Smooth muscle cell (in vitro differentiated cells): ENCODE measurements at regions not wholly inside any gene's neighbourhood (a gene's known extent, or its start where the extent isn't known, plus 50 kb on each side); places are given as distances from the start of the nearest gene placed in this dataset.

Experiments
- DNase-seq: peaks from one replicate; lab custom pipeline; 2025; ENCODE audit not compliant: unreplicated experiment; lab: John Stamatoyannopoulos, UW
- H2AFZ ChIP-seq: fragments of 200-600 bp; sonication (generic); 2 replicates; pipeline ENCODE4 v1.6.0; 2016; ENCODE audit warnings: antibody characterized with exemption, low read depth, mild to moderate bottlenecking
- H3F3A ChIP-seq: fragments of 200-600 bp; sonication (generic); 2 replicates; pipeline ENCODE4 v1.6.0; 2017; ENCODE audit warnings: antibody characterized with exemption, low read depth
- H3K27ac ChIP-seq: fragments of 200-600 bp; sonication (generic); 2 replicates; pipeline ENCODE4 v1.5.1; 2016; ENCODE audit warnings: low read depth, mild to moderate bottlenecking
- H3K27me3 ChIP-seq: fragments of 200-600 bp; sonication (generic); 2 replicates; pipeline ENCODE4 v1.6.1; 2016; ENCODE audit warnings: low read depth, mild to moderate bottlenecking
- H3K36me3 ChIP-seq: fragments of 200-600 bp; sonication (generic); 2 replicates; pipeline ENCODE4 v1.5.1; 2016; ENCODE audit warnings: low read depth
- H3K4me1 ChIP-seq: fragments of 200-600 bp; sonication (generic); 2 replicates; pipeline ENCODE4 v1.5.1; 2016; ENCODE audit warnings: low read depth
- H3K4me2 ChIP-seq: fragments of 200-600 bp; sonication (generic); 2 replicates; pipeline ENCODE4 v1.6.0; 2016; ENCODE audit warnings: mild to moderate bottlenecking
- H3K4me3 ChIP-seq: fragments of 200-600 bp; sonication (generic); 2 replicates; pipeline ENCODE4 v1.5.1; 2016; ENCODE audit warnings: mild to moderate bottlenecking
- H3K79me2 ChIP-seq: fragments of 200-600 bp; sonication (generic); 2 replicates; pipeline ENCODE4 v1.6.0; 2016; ENCODE audit warnings: low read depth, mild to moderate bottlenecking
- H3K9ac ChIP-seq: fragments of 200-600 bp; sonication (generic); 2 replicates; pipeline ENCODE4 v1.6.0; 2016; ENCODE audit warnings: low read depth
- H3K9me3 ChIP-seq: fragments of 200-600 bp; sonication (generic); replicated peaks from 2 replicates; pipeline ENCODE4 v1.5.1; 2016; ENCODE audit warnings: low read depth
- H4K20me1 ChIP-seq: fragments of 200-600 bp; sonication (generic); 2 replicates; pipeline ENCODE4 v1.6.0; 2016; ENCODE audit warnings: low read depth
- CTCF ChIP-seq: fragments of 200-600 bp; sonication (generic); IDR thresholded peaks from 2 replicates; pipeline ENCODE4 v1.5.1; 2017; ENCODE audit warnings: borderline replicate concordance, mild to moderate bottlenecking, antibody characterized with exemption; ENCODE audit not compliant: insufficient read depth, poor library complexity, severe bottlenecking
- WGBS: methylation state at CpG from one replicate; pipeline ENCODE4 v1.1.7; 2016; ENCODE audit warnings: low lambda C conversion rate; 5-methylcytosine and 5-hydroxymethylcytosine counted together

- H3K4me1 ChIP-seq = no peaks in the 10 kb centered on the region
- no peak overlapping the region for H3K4me2 ChIP-seq
- no peaks in the 10 kb centered on the region for H3K27me3 ChIP-seq
- H2AFZ ChIP-seq = no peak overlapping the region
- TF ChIP-seq CTCF = no peak
- no peaks in the 10 kb centered on the region for H3K79me2 ChIP-seq
- no peak overlapping the region for H3K4me3 ChIP-seq
- DNase-seq = no peak
- no peaks in the 10 kb centered on the region for H4K20me1 ChIP-seq
- H3F3A ChIP-seq = no peaks in the 10 kb centered on the region
- no peak overlapping the region for H3K9ac ChIP-seq
- H3K9me3 ChIP-seq = no peaks in the 10 kb centered on the region
- H3K27ac ChIP-seq = no peak overlapping the region
- no peaks in the 10 kb centered on the region for H3K36me3 ChIP-seq
- 44% methylated on average over 2 of the region's 2 CpGs for WGBS
Observed at GRCh38 chr6:98352348-98352747, 482.0 kb upstream of the POU3F2 start.

- no peak for TF ChIP-seq CTCF
- Histone ChIP-seq H3K4me2 (no peak overlapping the region), H3K9ac (no peak overlapping the region), H3K79me2 (no peaks in the 10 kb centered on the region), H3K36me3 (no peaks in the 10 kb centered on the region), H3F3A (no peaks in the 10 kb centered on the region), H3K27ac (no peak overlapping the region), H4K20me1 (no peaks in the 10 kb centered on the region), H3K4me1 (no peaks in the 10 kb centered on the region), H3K4me3 (no peak overlapping the region), H3K27me3 (no peaks in the 10 kb centered on the region), H2AFZ (no peak overlapping the region), H3K9me3 (no peaks in the 10 kb centered on the region)
- 76% methylated on average over 3 of the region's 3 CpGs for WGBS
- no peak for DNase-seq
Observed at GRCh38 chr6:98358173-98358572, 476.2 kb upstream of the POU3F2 start.

- 81% methylated on average over 6 of the region's 6 CpGs for WGBS
- no peak overlapping the region for H3K27ac ChIP-seq
Observed at GRCh38 chr6:98366371-98366770, 468.0 kb upstream of the POU3F2 start.

More at GRCh38 chr6:98366371-98366770, 468.0 kb upstream of the POU3F2 start:
- Histone ChIP-seq H3F3A (no peaks in the 10 kb centered on the region), H3K79me2 (no peaks in the 10 kb centered on the region), H3K9ac (no peak overlapping the region), H3K4me1 (no peaks in the 10 kb centered on the region), H3K36me3 (no peaks in the 10 kb centered on the region), H3K9me3 (no peaks in the 10 kb centered on the region), H2AFZ (no peak overlapping the region), H3K4me3 (no peak overlapping the region), H3K4me2 (no peak overlapping the region), H4K20me1 (no peaks in the 10 kb centered on the region), H3K27me3 (no peaks in the 10 kb centered on the region)
- no peak for DNase-seq
- TF ChIP-seq CTCF = no peak
